BE2C (cell line): ENCODE measurements at regions not wholly inside any gene's neighbourhood (a gene's known extent, or its start where the extent isn't known, plus 50 kb on each side); places are given as distances from the start of the nearest gene placed in this dataset.
A peak's percentile ranks its signal among the peaks of the same experiment; 100 is the strongest.

Experiments used
- DNase-seq: peaks from one replicate; pipeline ENCODE4 v3.0.0-alpha.2; 2020
- H3K27me3 ChIP-seq: fragments of 250-450 bp; sonication (Bioruptor Pico); 2 replicates; pipeline ENCODE4 v1.5.1; 2020; ENCODE audit warnings: mild to moderate bottlenecking
- H3K36me3 ChIP-seq: fragments of 250-450 bp; sonication (Bioruptor Pico); 2 replicates; pipeline ENCODE4 v1.5.1; 2020; ENCODE audit warnings: mild to moderate bottlenecking
- H3K4me1 ChIP-seq: fragments of 250-450 bp; sonication (Bioruptor Pico); 2 replicates; pipeline ENCODE4 v1.5.1; 2020
- H3K4me3 ChIP-seq: 2 replicates; pipeline ENCODE4 v1.5.1; 2011; ENCODE audit warnings: low read depth, low read length
- H3K9me3 ChIP-seq: fragments of 250-450 bp; sonication (Bioruptor Pico); 2 replicates; pipeline ENCODE4 v1.5.1; 2020
- CTCF ChIP-seq: IDR thresholded peaks from 2 replicates; pipeline ENCODE4 v1.5.1; 2012; ENCODE audit warnings: mild to moderate bottlenecking, low read depth, low read length

- no peaks in the 10 kb centered on the region for H3K36me3 ChIP-seq
- H3K9me3 ChIP-seq = no peaks in the 10 kb centered on the region
- no peak for TF ChIP-seq CTCF
- 0 out of 2 replicates have a peak, but pooled peaks cover 4% of the 10 kb centered on the region for H3K4me1 ChIP-seq
- no peak for DNase-seq
- no peak overlapping the region for H3K4me3 ChIP-seq
- no peaks in the 10 kb centered on the region for H3K27me3 ChIP-seq
Measured at GRCh38 chr1:38565020-38565491, 294.5 kb downstream of the RRAGC start.

GRCh38 chr1:38563942-38564735 lies 295.4 kb downstream of the RRAGC start:
- peaks cover 7% of the 10 kb centered on the region; the same call in 1 of the 2 replicates for H3K4me1 ChIP-seq
- no peaks in the 10 kb centered on the region for H3K27me3 ChIP-seq
- DNase-seq = no peak
- no peak overlapping the region for H3K4me3 ChIP-seq
- TF ChIP-seq CTCF = no peak
- H3K36me3 ChIP-seq = no peaks in the 10 kb centered on the region
- H3K9me3 ChIP-seq = no peaks in the 10 kb centered on the region

- peaks cover 14% of the 10 kb centered on the region for H3K4me1 ChIP-seq
Measured at GRCh38 chr1:38561725-38562124, 297.8 kb downstream of the RRAGC start.

GRCh38 chr1:38561110-38561509 lies 298.5 kb downstream of the RRAGC start:
- no peak for DNase-seq
- H3K9me3 ChIP-seq = no peaks in the 10 kb centered on the region
- no peak for TF ChIP-seq CTCF
- H3K27me3 ChIP-seq = no peaks in the 10 kb centered on the region
- H3K36me3 ChIP-seq = no peaks in the 10 kb centered on the region
- H3K4me3 ChIP-seq = no peak overlapping the region
- H3K4me1 ChIP-seq = peaks cover 14% of the 10 kb centered on the region

More at GRCh38 chr1:38561725-38562124, 297.8 kb downstream of the RRAGC start:
- peak overlapping the region; percentile 7; the same call in 1 of the 2 replicates for H3K4me3 ChIP-seq
- DNase-seq = peak; percentile 76
- no peaks in the 10 kb centered on the region for H3K9me3 ChIP-seq
- H3K36me3 ChIP-seq = no peaks in the 10 kb centered on the region
- no peak for TF ChIP-seq CTCF
- no peaks in the 10 kb centered on the region for H3K27me3 ChIP-seq

- no peak for DNase-seq
- Histone ChIP-seq H3K4me3 (no peak overlapping the region), H3K27me3 (no peaks in the 10 kb centered on the region), H3K36me3 (no peaks in the 10 kb centered on the region), H3K9me3 (no peaks in the 10 kb centered on the region), H3K4me1 (peaks cover 14% of the 10 kb centered on the region)
- TF ChIP-seq CTCF = no peak
Measured at GRCh38 chr1:38560457-38560856, 299.1 kb downstream of the RRAGC start.

- Histone ChIP-seq H3K36me3 (no peaks in the 10 kb centered on the region), H3K4me1 (peaks cover 14% of the 10 kb centered on the region), H3K27me3 (no peaks in the 10 kb centered on the region), H3K9me3 (no peaks in the 10 kb centered on the region), H3K4me3 (no peak overlapping the region)
- TF ChIP-seq CTCF = no peak
- no peak for DNase-seq
Measured at GRCh38 chr1:38559446-38560165, 300.0 kb downstream of the RRAGC start.
